ENCODE measurements at regions not wholly inside any gene's neighbourhood (a gene's known extent, or its start where the extent isn't known, plus 50 kb on each side); places are given as distances from the start of the nearest gene placed in this dataset.

GRCh38 chr2:41907141-41907540, 140.7 kb upstream of the PKDCC start:
- no peaks in the 10 kb centered on the region for H4K20me1 ChIP-seq (ENCODE audit: insufficient read depth, low read length)
- Mint-ChIP-seq H3K36me3 (no peaks in the 10 kb centered on the region), H3K27ac (no peak overlapping the region), H3K4me1 (no peaks in the 10 kb centered on the region), H3K4me3 (no peak overlapping the region), H3K9me3 (no peaks in the 10 kb centered on the region), H3K27me3 (ENCODE audit: low read depth in 3 of 3) (peaks cover 0 to 13% (median 1%) of the 10 kb centered on the region in 3 donors)
- no peaks in the 10 kb centered on the region for H3K4me1 ChIP-seq (ENCODE audit: control insufficient read depth in 1 of 2, insufficient read depth in 2 of 2, low read length in 2 of 2)
- intact Hi-C loops (cut with micrococcal nuclease): no loop called here
- H3K9ac ChIP-seq (ENCODE audit: insufficient read depth, low read length, poor library complexity, severe bottlenecking): no peak overlapping the region
- H3K4me3 ChIP-seq (replicated peaks in 1 of 3; ENCODE audit: low read depth in 2 of 3, low read length in 3 of 3): no peak overlapping the region
- no peak for DNase-seq
- 100% methylated on average over 4 of the region's 6 CpGs for WGBS (ENCODE audit: insufficient coverage)
- H3K4me2 ChIP-seq (replicated peaks; ENCODE audit: extremely low read depth, low read length, poor library complexity, severe bottlenecking): no peak overlapping the region
- H3K27ac ChIP-seq (ENCODE audit: low read depth in 1 of 2, low read length in 2 of 2): no peak overlapping the region
- no peaks in the 10 kb centered on the region for H3K36me3 ChIP-seq (replicated peaks in 1 of 2; ENCODE audit: control insufficient read depth in 1 of 2, insufficient read depth in 2 of 2, low read length in 2 of 2)
- TF ChIP-seq, protein P1, sequence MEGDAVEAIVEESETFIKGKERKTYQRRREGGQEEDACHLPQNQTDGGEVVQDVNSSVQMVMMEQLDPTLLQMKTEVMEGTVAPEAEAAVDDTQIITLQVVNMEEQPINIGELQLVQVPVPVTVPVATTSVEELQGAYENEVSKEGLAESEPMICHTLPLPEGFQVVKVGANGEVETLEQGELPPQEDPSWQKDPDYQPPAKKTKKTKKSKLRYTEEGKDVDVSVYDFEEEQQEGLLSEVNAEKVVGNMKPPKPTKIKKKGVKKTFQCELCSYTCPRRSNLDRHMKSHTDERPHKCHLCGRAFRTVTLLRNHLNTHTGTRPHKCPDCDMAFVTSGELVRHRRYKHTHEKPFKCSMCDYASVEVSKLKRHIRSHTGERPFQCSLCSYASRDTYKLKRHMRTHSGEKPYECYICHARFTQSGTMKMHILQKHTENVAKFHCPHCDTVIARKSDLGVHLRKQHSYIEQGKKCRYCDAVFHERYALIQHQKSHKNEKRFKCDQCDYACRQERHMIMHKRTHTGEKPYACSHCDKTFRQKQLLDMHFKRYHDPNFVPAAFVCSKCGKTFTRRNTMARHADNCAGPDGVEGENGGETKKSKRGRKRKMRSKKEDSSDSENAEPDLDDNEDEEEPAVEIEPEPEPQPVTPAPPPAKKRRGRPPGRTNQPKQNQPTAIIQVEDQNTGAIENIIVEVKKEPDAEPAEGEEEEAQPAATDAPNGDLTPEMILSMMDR (IDR thresholded peaks at IDR 0.05): no peak
- H3K79me2 ChIP-seq (ENCODE audit: insufficient read depth, low read length): no peaks in the 10 kb centered on the region
- no peaks in the 10 kb centered on the region for H3K9me3 ChIP-seq (replicated peaks in 1 of 2; ENCODE audit: control insufficient read depth in 1 of 2, insufficient read depth in 1 of 2, low read length in 2 of 2)
- no peaks in the 10 kb centered on the region for H3K27me3 ChIP-seq (ENCODE audit: control insufficient read depth in 2 of 2, insufficient read depth in 2 of 2, low read length in 2 of 2)
- no peak overlapping the region for H2AFZ ChIP-seq (ENCODE audit: insufficient read depth, low read depth, low read length, poor library complexity, severe bottlenecking)

DNA sequence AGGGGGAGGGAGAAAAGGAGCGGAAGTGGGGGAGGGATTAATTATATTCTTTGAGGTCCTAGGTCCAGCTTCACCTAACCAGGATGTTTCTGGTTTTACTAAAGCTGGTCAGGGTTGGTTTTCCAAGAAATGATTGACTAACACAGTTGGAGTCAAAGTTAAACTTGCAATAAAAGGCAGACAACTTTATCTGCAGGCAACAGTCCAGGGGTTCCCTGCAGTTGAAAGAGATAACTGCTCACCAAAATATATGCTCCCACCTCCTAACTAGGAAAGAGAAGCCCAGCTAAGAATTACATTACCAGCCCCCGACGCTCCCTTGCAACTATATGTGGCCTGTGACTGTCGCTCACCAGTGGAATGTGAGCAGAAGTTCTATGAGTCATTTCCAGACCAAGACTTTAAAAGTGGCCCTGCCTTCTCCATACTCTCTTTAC, 140.0 kb upstream of the PKDCC start:
- no peak overlapping the region for H2AFZ ChIP-seq (ENCODE audit: insufficient read depth, low read depth, low read length, poor library complexity, severe bottlenecking)
- H3K27ac ChIP-seq (ENCODE audit: low read depth in 1 of 2, low read length in 2 of 2): no peak overlapping the region
- H3K9ac ChIP-seq (ENCODE audit: insufficient read depth, low read length, poor library complexity, severe bottlenecking): no peak overlapping the region
- DNase-seq: no peak
- no peaks in the 10 kb centered on the region for H3K27me3 ChIP-seq (ENCODE audit: control insufficient read depth in 2 of 2, insufficient read depth in 2 of 2, low read length in 2 of 2)
- no peak overlapping the region for H3K4me2 ChIP-seq (replicated peaks; ENCODE audit: extremely low read depth, low read length, poor library complexity, severe bottlenecking)
- H3K4me3 Mint-ChIP-seq: no peak overlapping the region
- H3K27me3 Mint-ChIP-seq (ENCODE audit: low read depth in 3 of 3): peaks cover 0 to 13% (median 1%) of the 10 kb centered on the region in 3 donors
- WGBS (ENCODE audit: insufficient coverage): 100% methylated on average over 1 of the region's 4 CpGs
- no peak overlapping the region for H3K27ac Mint-ChIP-seq
- H4K20me1 ChIP-seq (ENCODE audit: insufficient read depth, low read length): no peaks in the 10 kb centered on the region
- H3K36me3 Mint-ChIP-seq: no peaks in the 10 kb centered on the region
- no peaks in the 10 kb centered on the region for H3K79me2 ChIP-seq (ENCODE audit: insufficient read depth, low read length)
- H3K36me3 ChIP-seq (replicated peaks in 1 of 2; ENCODE audit: control insufficient read depth in 1 of 2, insufficient read depth in 2 of 2, low read length in 2 of 2): no peaks in the 10 kb centered on the region
- H3K4me1 ChIP-seq (ENCODE audit: control insufficient read depth in 1 of 2, insufficient read depth in 2 of 2, low read length in 2 of 2): no peaks in the 10 kb centered on the region
- no peaks in the 10 kb centered on the region for H3K9me3 Mint-ChIP-seq
- H3K4me3 ChIP-seq (replicated peaks in 1 of 3; ENCODE audit: low read depth in 2 of 3, low read length in 3 of 3): no peak overlapping the region
- TF ChIP-seq, protein P1 (IDR thresholded peaks at IDR 0.05): no peak
- no peaks in the 10 kb centered on the region for H3K9me3 ChIP-seq (replicated peaks in 1 of 2; ENCODE audit: control insufficient read depth in 1 of 2, insufficient read depth in 1 of 2, low read length in 2 of 2)
- no peaks in the 10 kb centered on the region for H3K4me1 Mint-ChIP-seq
- intact Hi-C loops (cut with micrococcal nuclease): no loop called here
